GM23338 (cell line): ENCODE measurements at regions not wholly inside any gene's neighbourhood (a gene's known extent, or its start where the extent isn't known, plus 50 kb on each side); places are given as distances from the start of the nearest gene placed in this dataset.

Source experiments
- ATAC-seq: fragments of 200-7000 bp; cut with Tn5 transposase; 3 replicates; pipeline ENCODE4 v1.9.1; 2020
- DNase-seq: peaks from one replicate; pipeline ENCODE4 v3.0.0-alpha.2; 2015; ENCODE audit warnings: low spot score
- H2AFZ ChIP-seq: fragments of 200-600 bp; sonication (generic); 2 replicates; pipeline ENCODE4 v1.8.0; 2016; ENCODE audit warnings: antibody characterized with exemption, mild to moderate bottlenecking, moderate library complexity
- H3F3A ChIP-seq: fragments of 200-600 bp; sonication (generic); replicated peaks from 2 replicates; pipeline ENCODE4 v1.8.0; 2017; ENCODE audit warnings: antibody characterized with exemption, mixed run types, low read depth
- H3K27ac ChIP-seq: fragments of 200-600 bp; sonication (generic); 2 replicates; pipeline ENCODE4 v1.6.1; 2016; ENCODE audit warnings: low read depth
- H3K27me3 ChIP-seq: fragments of 200-600 bp; sonication (generic); 2 replicates; pipeline ENCODE4 v1.8.0; 2016; ENCODE audit warnings: mild to moderate bottlenecking, mixed run types, moderate library complexity; ENCODE audit not compliant: insufficient read depth
- H3K36me3 ChIP-seq: fragments of 200-600 bp; sonication (generic); 2 replicates; pipeline ENCODE4 v1.8.0; 2016; ENCODE audit warnings: mild to moderate bottlenecking; ENCODE audit not compliant: insufficient read depth
- H3K4me1 ChIP-seq: fragments of 200-600 bp; sonication (generic); 2 replicates; pipeline ENCODE4 v1.8.0; 2016; ENCODE audit warnings: mild to moderate bottlenecking, moderate library complexity; ENCODE audit not compliant: insufficient read depth
- H3K4me2 ChIP-seq: fragments of 200-600 bp; sonication (generic); 2 replicates; pipeline ENCODE4 v1.7.1; 2017; ENCODE audit warnings: mixed run types
- H3K4me3 ChIP-seq: fragments of 200-600 bp; sonication (generic); 2 replicates; pipeline ENCODE4 v1.6.1; 2016; ENCODE audit warnings: mixed run types
- H3K79me2 ChIP-seq: fragments of 200-600 bp; sonication (generic); replicated peaks from 2 replicates; pipeline ENCODE4 v1.8.0; 2017; ENCODE audit warnings: mild to moderate bottlenecking; ENCODE audit not compliant: insufficient read depth
- H3K9me2 ChIP-seq: fragments of 200-600 bp; sonication (generic); 2 replicates; pipeline ENCODE4 v1.8.0; 2017; ENCODE audit not compliant: insufficient read depth
- H4K20me1 ChIP-seq: fragments of 200-600 bp; sonication (generic); replicated peaks from 2 replicates; pipeline ENCODE4 v1.8.0; 2017; ENCODE audit warnings: mild to moderate bottlenecking; ENCODE audit not compliant: insufficient read depth
- H3K27ac Mint-ChIP-seq: 2 replicates; pipeline ENCODE4 v1.8.0; 2020; ENCODE audit warnings: inconsistent platforms, mild to moderate bottlenecking, moderate library complexity, mixed read lengths
- H3K27me3 Mint-ChIP-seq: 3 replicates; pipeline ENCODE4 v1.8.0; 2022; ENCODE audit warnings: low read depth, mild to moderate bottlenecking, moderate library complexity, mixed read lengths, inconsistent platforms; ENCODE audit not compliant: insufficient read depth, poor library complexity
- H3K36me3 Mint-ChIP-seq: 3 replicates; pipeline ENCODE4 v1.8.0; 2021; ENCODE audit warnings: low read depth, mild to moderate bottlenecking, inconsistent platforms, moderate library complexity, mixed read lengths
- H3K4me1 Mint-ChIP-seq: 3 replicates; pipeline ENCODE4 v1.8.0; 2020; ENCODE audit warnings: mild to moderate bottlenecking, inconsistent platforms, mixed read lengths
- H3K4me3 Mint-ChIP-seq: 3 replicates; pipeline ENCODE4 v1.8.0; 2021; ENCODE audit warnings: moderate library complexity, mild to moderate bottlenecking, inconsistent platforms, mixed read lengths
- H3K9me3 Mint-ChIP-seq: 3 replicates; pipeline ENCODE4 v1.8.0; 2020; ENCODE audit warnings: moderate library complexity, mild to moderate bottlenecking, inconsistent platforms, mixed read lengths
- CREB1 ChIP-seq: fragments of 250-450 bp; sonication (Bioruptor Pico); IDR thresholded peaks from 2 replicates; pipeline ENCODE4 v1.5.0; 2020; ENCODE audit warnings: low read depth, mild to moderate bottlenecking, moderate library complexity
- CTCF ChIP-seq, 2 experiments: fragments of 200-600 bp in 1 of 2; sonication (generic) in 1 of 2; conservative IDR thresholded peaks; 2 replicates each; pipeline versions ENCODE4 v1.5.1 to v1.6.1; 2016 to 2017; ENCODE audit warnings: antibody characterized with exemption in 2 of 2, low read depth in 2 of 2, mild to moderate bottlenecking in 2 of 2, moderate library complexity in 1 of 2
- ETS1 ChIP-seq: IDR thresholded peaks from 2 replicates; pipeline ENCODE4 v1.6.1; 2016; ENCODE audit warnings: antibody characterized with exemption
- EZH2 ChIP-seq: fragments of 200-600 bp; sonication (generic); IDR thresholded peaks from one replicate; pipeline ENCODE4 v1.8.0; 2017; ENCODE audit warnings: antibody characterized with exemption, mild to moderate bottlenecking, low read depth; ENCODE audit not compliant: unreplicated experiment
- EZH2phosphoT487 ChIP-seq: fragments of 200-600 bp; sonication (generic); IDR thresholded peaks from one replicate; pipeline ENCODE4 v1.8.1; 2018; ENCODE audit warnings: antibody characterized with exemption; ENCODE audit not compliant: unreplicated experiment
- JUNB ChIP-seq: IDR thresholded peaks from one replicate; pipeline ENCODE4 v1.6.1; 2016; ENCODE audit warnings: antibody characterized with exemption; ENCODE audit not compliant: unreplicated experiment
- NANOG ChIP-seq: IDR thresholded peaks from 2 replicates; pipeline ENCODE4 v1.6.1; 2016; ENCODE audit warnings: antibody characterized with exemption, borderline replicate concordance
- POLR2AphosphoS5 ChIP-seq: IDR thresholded peaks from 2 replicates; pipeline ENCODE4 v1.6.1; 2016; ENCODE audit warnings: antibody characterized with exemption, low read depth
- REST ChIP-seq: IDR thresholded peaks from one replicate; pipeline ENCODE4 v1.6.1; 2018; ENCODE audit warnings: antibody characterized with exemption; ENCODE audit not compliant: unreplicated experiment
- STAT1 ChIP-seq: IDR thresholded peaks from one replicate; pipeline ENCODE4 v1.6.1; 2016; ENCODE audit warnings: antibody characterized with exemption; ENCODE audit not compliant: unreplicated experiment
- ZNF114 ChIP-seq: fragments of 250-450 bp; sonication (Bioruptor Pico); IDR thresholded peaks from 2 replicates; pipeline ENCODE4 v1.5.0; 2020; ENCODE audit warnings: mild to moderate bottlenecking, moderate library complexity
- ZNF331 ChIP-seq: fragments of 250-450 bp; sonication (Bioruptor Pico); IDR thresholded peaks from 2 replicates; pipeline ENCODE4 v1.5.0; 2020; ENCODE audit warnings: low read depth, mild to moderate bottlenecking, moderate library complexity
- ZNF462 ChIP-seq: fragments of 250-450 bp; sonication (Bioruptor Pico); IDR thresholded peaks from 2 replicates; pipeline ENCODE4 v1.5.0; 2020; ENCODE audit warnings: mild to moderate bottlenecking, moderate library complexity

GRCh38 chr6:164996838-164997237 is 312.6 kb downstream of the C6orf118 start:
- DNase-seq (no peak), ATAC-seq (no peak)
- Histone ChIP-seq H2AFZ (no peak overlapping the region), H3K27me3 (no peaks in the 10 kb centered on the region), H3F3A (no peaks in the 10 kb centered on the region), H3K4me1 (no peaks in the 10 kb centered on the region), H3K79me2 (no peaks in the 10 kb centered on the region), H3K27ac (no peak overlapping the region), H3K36me3 (no peaks in the 10 kb centered on the region; the same call in 1 of the 2 replicates), H3K4me3 (no peak overlapping the region), H3K4me2 (no peak overlapping the region), H4K20me1 (no peaks in the 10 kb centered on the region), H3K9me2 (no peaks in the 10 kb centered on the region)
- TF ChIP-seq ZNF114 (CRISPR knock-in tag) (no peak), JUNB (no peak), ZNF462 (CRISPR knock-in tag) (no peak), EZH2phosphoT487 (no peak), CTCF (conservative IDR thresholded peaks at IDR 0.05; ENCODE audit: low read depth in 2 of 2) (no peak), ZNF331 (CRISPR knock-in tag) (no peak), ETS1 (no peak), EZH2 (no peak), NANOG (no peak), CREB1 (CRISPR knock-in tag) (no peak), STAT1 (no peak), REST (no peak), POLR2AphosphoS5 (no peak)
- no peaks in the 10 kb centered on the region for H3K4me1 Mint-ChIP-seq
- peaks cover 16% of the 10 kb centered on the region for H3K9me3 Mint-ChIP-seq
- H3K36me3 Mint-ChIP-seq: no peaks in the 10 kb centered on the region
- no peak overlapping the region for H3K4me3 Mint-ChIP-seq
- peaks cover 1% of the 10 kb centered on the region for H3K27me3 Mint-ChIP-seq
- H3K27ac Mint-ChIP-seq: no peak overlapping the region
